ENCODE measurements at regions not wholly inside any gene's neighbourhood (a gene's known extent, or its start where the extent isn't known, plus 50 kb on each side); places are given as distances from the start of the nearest gene placed in this dataset.

- Mint-ChIP-seq H3K4me3 (no peak overlapping the region), H3K36me3 (ENCODE audit: low read depth) (no peaks in the 10 kb centered on the region; the same call in 1 of the 2 replicates), H3K4me1 (ENCODE audit: low read depth) (peaks cover 51% of the 10 kb centered on the region), H3K9me3 (no peaks in the 10 kb centered on the region), H3K27ac (no peak overlapping the region), H3K27me3 (ENCODE audit: insufficient read depth) (no peaks in the 10 kb centered on the region)
- DNase-seq: no peak
- TF ChIP-seq CTCF (IDR thresholded peaks at IDR 0.05): no peak
Observed at GRCh38 chr3:170759511-170760173, 110.4 kb downstream of the RPL22L1 start.

GRCh38 chr3:170757038-170757437, 113.0 kb downstream of the RPL22L1 start:
- Mint-ChIP-seq H3K9me3 (no peaks in the 10 kb centered on the region), H3K4me3 (no peak overlapping the region), H3K4me1 (ENCODE audit: low read depth) (peaks cover 73% of the 10 kb centered on the region)

GRCh38 chr3:170754311-170754693, 115.7 kb downstream of the RPL22L1 start:
- peak overlapping the region; percentile 79 for H3K27ac Mint-ChIP-seq
- TF ChIP-seq CTCF (IDR thresholded peaks at IDR 0.05): no peak
- H3K4me1 Mint-ChIP-seq (ENCODE audit: low read depth): peaks cover 77% of the 10 kb centered on the region
- no peak for DNase-seq
- peaks cover 4% of the 10 kb centered on the region for H3K36me3 Mint-ChIP-seq (ENCODE audit: low read depth)
- H3K27me3 Mint-ChIP-seq (ENCODE audit: insufficient read depth): no peaks in the 10 kb centered on the region; the same call in 1 of the 2 replicates
- H3K9me3 Mint-ChIP-seq: no peaks in the 10 kb centered on the region
- 0 out of 2 replicates have a peak overlapping the region, but pooled peaks have one; percentile 7 for H3K4me3 Mint-ChIP-seq

More at GRCh38 chr3:170757038-170757437, 113.0 kb downstream of the RPL22L1 start:
- no peak for DNase-seq
- H3K27ac Mint-ChIP-seq: no peak overlapping the region
- no peaks in the 10 kb centered on the region; the same call in 1 of the 2 replicates for H3K36me3 Mint-ChIP-seq (ENCODE audit: low read depth)
- no peaks in the 10 kb centered on the region; the same call in 1 of the 2 replicates for H3K27me3 Mint-ChIP-seq (ENCODE audit: insufficient read depth)
- no peak for TF ChIP-seq CTCF (IDR thresholded peaks at IDR 0.05)

GRCh38 chr3:170753421-170754310, 116.3 kb downstream of the RPL22L1 start:
- Mint-ChIP-seq H3K4me1 (ENCODE audit: low read depth) (peaks cover 81% of the 10 kb centered on the region), H3K9me3 (no peaks in the 10 kb centered on the region), H3K27ac (peak overlapping the region; percentile 83), H3K4me3 (peak overlapping the region; percentile 64), H3K27me3 (ENCODE audit: insufficient read depth) (no peaks in the 10 kb centered on the region; the same call in 1 of the 2 replicates), H3K36me3 (ENCODE audit: low read depth) (peaks cover 10% of the 10 kb centered on the region)
- DNase-seq: peak; percentile 32
- no peak for TF ChIP-seq CTCF (IDR thresholded peaks at IDR 0.05)

- H3K4me3 Mint-ChIP-seq: peak overlapping the region; percentile 64
- no peaks in the 10 kb centered on the region; the same call in 1 of the 2 replicates for H3K27me3 Mint-ChIP-seq (ENCODE audit: insufficient read depth)
- TF ChIP-seq CTCF (IDR thresholded peaks at IDR 0.05): no peak
- no peak for DNase-seq
- peak overlapping the region; percentile 83 for H3K27ac Mint-ChIP-seq
- peaks cover 79% of the 10 kb centered on the region for H3K4me1 Mint-ChIP-seq (ENCODE audit: low read depth)
- no peaks in the 10 kb centered on the region for H3K9me3 Mint-ChIP-seq
- H3K36me3 Mint-ChIP-seq (ENCODE audit: low read depth): peaks cover 10% of the 10 kb centered on the region
Observed at GRCh38 chr3:170752571-170753155, 117.3 kb downstream of the RPL22L1 start.

Data from HFFc6 (cell line).